ENCODE measurements at regions not wholly inside any gene's neighbourhood (a gene's known extent, or its start where the extent isn't known, plus 50 kb on each side); places are given as distances from the start of the nearest gene placed in this dataset.

GRCh38 chr15:70217226-70218160 is 119.8 kb upstream of the TLE3 start:
- H3K4me1 ChIP-seq (replicated peaks in 1 of 2), result no peaks in the 10 kb centered on the region
- no peak overlapping the region for H3K27ac ChIP-seq
- H3K4me3 ChIP-seq, result no peak overlapping the region
- no peaks in the 10 kb centered on the region for H3K27me3 ChIP-seq
- intact Hi-C loops (cut with DNase I), result no loop called here
- H3K36me3 ChIP-seq (replicated peaks in 1 of 2), result no peaks in the 10 kb centered on the region
- WGBS, 4 donors, result 86 to 92% (median 89%) methylated on average over 7 of the region's 7 CpGs
- no peaks in the 10 kb centered on the region for H3K9me3 ChIP-seq (replicated peaks in 1 of 3)
- TF ChIP-seq CTCF (IDR thresholded peaks at IDR 0.05) (no peak), POLR2A (IDR thresholded peaks at IDR 0.05) (no peak)
- DNase-seq, result no peak

- Histone ChIP-seq H3K4me3 (no peak overlapping the region), H3K9me3 (replicated peaks in 1 of 3) (no peaks in the 10 kb centered on the region), H3K27me3 (no peaks in the 10 kb centered on the region), H3K4me1 (replicated peaks in 1 of 2) (no peaks in the 10 kb centered on the region), H3K36me3 (replicated peaks in 1 of 2) (no peaks in the 10 kb centered on the region), H3K27ac (no peak overlapping the region)
- TF ChIP-seq CTCF (IDR thresholded peaks at IDR 0.05) (no peak), POLR2A (IDR thresholded peaks at IDR 0.05) (no peak)
- DNase-seq, result no peak
- 84 to 96% (median 91%) methylated on average over 5 of the region's 5 CpGs for WGBS, 4 donors
- intact Hi-C loops (cut with DNase I), result no loop called here
Measured at GRCh38 chr15:70215951-70216350, 118.2 kb upstream of the TLE3 start.

- Histone ChIP-seq H3K36me3 (replicated peaks in 1 of 2) (no peaks in the 10 kb centered on the region), H3K4me1 (replicated peaks in 1 of 2) (no peaks in the 10 kb centered on the region), H3K27me3 (no peaks in the 10 kb centered on the region), H3K4me3 (no peak overlapping the region), H3K27ac (no peak overlapping the region), H3K9me3 (replicated peaks in 1 of 3) (no peaks in the 10 kb centered on the region)
- 96 to 100% (median 98%) methylated on average over 3 to 7 of the region's 7 CpGs for WGBS, 4 donors
- no peak for TF ChIP-seq CTCF (IDR thresholded peaks at IDR 0.05)
- no peak for TF ChIP-seq POLR2A (IDR thresholded peaks at IDR 0.05)
- intact Hi-C loops (cut with DNase I), result no loop called here
- DNase-seq, result no peak
Measured at GRCh38 chr15:70214941-70215635, 117.4 kb upstream of the TLE3 start.

- Histone ChIP-seq H3K27me3 (peaks cover 6% of the 10 kb centered on the region), H3K36me3 (replicated peaks in 1 of 2) (no peaks in the 10 kb centered on the region), H3K27ac (no peak overlapping the region), H3K4me1 (replicated peaks in 1 of 2) (no peaks in the 10 kb centered on the region), H3K4me3 (no peak overlapping the region), H3K9me3 (replicated peaks in 1 of 3) (no peaks in the 10 kb centered on the region)
- TF ChIP-seq CTCF (IDR thresholded peaks at IDR 0.05), result no peak
- TF ChIP-seq POLR2A (IDR thresholded peaks at IDR 0.05), result no peak
- DNase-seq, result no peak
- 85 to 91% (median 87%) methylated on average over 5 of the region's 5 CpGs for WGBS, 4 donors
- intact Hi-C loops (cut with DNase I), result no loop called here
Measured at GRCh38 chr15:70214276-70214675, 116.6 kb upstream of the TLE3 start.
